ENCODE measurements at regions not wholly inside any gene's neighbourhood (a gene's known extent, or its start where the extent isn't known, plus 50 kb on each side); places are given as distances from the start of the nearest gene placed in this dataset.
"Not testable (repeated sequence)": the region's sequence is repeated elsewhere in the genome, so short reads cannot be mapped to it uniquely, and the experiment has no call there.

DNA sequence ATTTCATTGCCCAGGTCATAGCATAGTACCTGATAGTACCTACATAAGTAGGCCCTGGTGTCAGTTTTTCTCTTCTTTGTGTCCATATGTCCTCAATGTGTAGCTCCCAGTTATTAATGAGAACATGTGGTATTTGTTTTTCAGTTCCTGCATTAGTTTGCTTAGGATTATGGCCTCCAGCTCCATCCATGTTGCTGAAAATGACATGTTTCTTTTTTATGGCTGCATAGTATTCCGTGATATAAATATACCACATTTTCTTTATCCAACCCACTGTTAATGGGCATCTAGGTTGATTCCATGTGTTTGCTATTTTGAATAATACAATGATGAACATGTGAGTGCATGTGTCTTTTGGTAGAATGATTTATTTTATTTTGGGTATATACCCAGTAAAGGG is 641.6 kb downstream of the RFPL4B start:
- DNase-seq (ENCODE audit: low spot score): no peak

DNA sequence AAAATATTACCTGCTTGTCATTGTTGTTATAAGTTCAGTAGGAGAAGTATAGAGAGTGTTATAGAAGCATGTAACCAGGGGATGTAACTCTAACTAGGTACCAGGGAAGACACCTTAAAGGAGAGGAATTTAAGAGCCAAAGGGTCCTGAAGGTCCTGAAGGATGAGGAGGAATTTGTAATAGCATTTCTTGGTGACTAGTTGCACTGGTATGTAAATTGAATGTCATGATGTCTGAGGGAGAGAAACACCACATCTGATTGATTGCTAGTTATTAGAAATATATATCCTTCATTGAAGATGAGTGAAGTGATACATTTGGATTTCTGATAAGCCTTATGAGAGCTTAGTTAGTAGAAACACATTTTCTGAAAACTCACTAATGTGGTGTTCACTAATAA is 643.8 kb downstream of the RFPL4B start:
- no peak for DNase-seq (ENCODE audit: low spot score)

DNA sequence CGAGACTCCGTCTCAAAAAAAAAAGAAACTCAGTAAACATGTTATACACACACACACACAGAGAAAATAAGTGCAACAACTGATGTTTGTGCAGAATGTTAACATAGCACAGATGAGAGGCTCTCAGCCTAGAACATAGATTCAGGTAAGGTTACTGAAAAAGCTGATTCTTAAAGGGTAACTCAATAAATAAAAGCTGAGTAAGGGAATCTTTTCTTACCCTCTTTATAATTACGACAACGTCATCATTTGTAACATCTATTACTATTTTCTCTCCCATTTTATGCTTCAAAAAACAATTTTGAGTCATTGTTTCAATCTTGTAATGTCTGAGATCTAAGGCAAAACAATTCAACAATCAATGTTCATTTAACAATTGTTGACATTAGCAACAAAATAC is 644.8 kb downstream of the RFPL4B start:
- DNase-seq (ENCODE audit: low spot score): no peak

DNA sequence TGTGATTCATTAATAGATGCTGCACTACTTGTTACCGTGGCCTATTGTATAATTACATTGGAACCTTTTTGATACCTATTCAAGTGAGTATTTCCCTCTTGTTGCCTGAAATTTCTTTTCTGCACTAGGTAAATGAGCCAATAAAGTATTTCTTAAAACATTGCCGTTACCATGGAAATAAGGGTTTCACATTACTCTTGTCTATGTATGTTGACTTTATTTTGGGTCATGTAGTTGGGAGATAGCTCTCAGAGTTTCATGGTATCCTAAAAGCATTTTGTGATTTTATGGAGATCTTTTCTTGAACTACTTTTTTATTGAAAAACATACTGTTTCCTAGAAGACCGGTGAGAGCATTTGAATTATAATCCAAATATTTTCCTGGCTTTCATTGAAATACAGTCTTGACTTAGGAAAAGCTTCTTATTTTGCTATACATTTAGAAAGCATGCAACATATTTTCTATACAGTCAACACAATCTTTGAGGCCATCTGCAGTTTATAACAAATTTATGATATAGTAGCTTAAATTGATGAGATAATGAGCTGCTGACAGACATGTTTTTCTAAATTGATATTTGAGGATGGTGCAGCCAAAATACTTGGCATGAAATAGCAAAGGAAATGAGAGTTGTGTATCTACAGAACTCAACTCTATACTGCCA is 650.4 kb downstream of the RFPL4B start:
- DNase-seq (ENCODE audit: low spot score): no peak

DNA sequence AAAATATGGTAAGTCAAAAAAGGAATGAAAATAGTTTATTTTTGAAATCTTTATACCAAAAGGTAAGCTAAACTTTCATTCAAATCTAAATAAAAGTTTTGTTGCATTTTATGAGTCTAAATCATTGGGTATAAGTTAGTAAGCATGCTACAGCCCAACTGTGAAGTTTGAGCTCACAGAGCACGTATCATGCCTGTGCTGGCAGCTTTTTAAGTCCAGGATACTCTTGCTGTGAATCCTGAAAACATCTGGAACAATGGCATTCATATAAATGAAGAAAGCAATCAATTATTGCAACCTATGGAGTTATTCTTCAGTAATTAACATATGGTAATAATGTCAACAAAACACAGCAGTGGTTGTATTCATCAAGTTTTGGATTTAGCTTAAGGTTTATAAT is 656.9 kb downstream of the RFPL4B start:
- no peak for DNase-seq (ENCODE audit: low spot score)

DNA sequence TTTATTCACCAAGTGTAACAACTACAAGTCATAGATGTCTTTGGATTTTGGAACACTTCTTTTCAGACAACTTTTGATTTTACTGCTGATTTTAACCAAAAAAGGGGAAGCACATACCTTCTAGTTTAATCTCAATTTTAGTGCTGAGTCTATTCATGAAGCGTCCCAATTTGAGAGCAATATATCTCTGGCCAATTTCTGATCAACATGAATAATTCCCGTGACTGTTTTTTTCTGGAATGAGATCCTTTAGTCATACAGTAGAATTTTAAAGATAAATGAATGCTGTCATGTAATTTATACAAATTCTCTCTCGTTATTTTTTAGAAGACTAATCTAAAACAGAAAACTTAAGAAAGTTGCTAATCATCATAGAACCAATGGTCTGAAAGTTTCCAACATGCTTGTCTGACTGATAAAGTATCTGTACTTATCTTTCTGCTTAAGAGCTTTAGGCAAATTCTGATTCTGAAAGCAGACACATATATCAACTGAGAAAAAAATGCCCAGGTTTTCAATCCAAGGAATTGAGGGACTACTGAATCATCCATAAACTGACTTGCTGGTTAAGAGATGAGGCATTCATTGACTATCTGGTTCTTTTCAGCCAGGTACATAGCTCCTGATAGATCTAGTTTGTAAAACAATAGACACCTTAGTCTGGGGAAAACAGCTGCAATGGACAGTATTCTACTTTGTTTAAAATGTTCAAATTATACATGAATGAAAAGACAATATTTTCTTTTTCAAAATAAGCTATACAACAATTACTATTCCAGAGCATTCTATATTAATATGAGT is 657.5 kb downstream of the RFPL4B start:
- DNase-seq (ENCODE audit: low spot score): no peak

DNA sequence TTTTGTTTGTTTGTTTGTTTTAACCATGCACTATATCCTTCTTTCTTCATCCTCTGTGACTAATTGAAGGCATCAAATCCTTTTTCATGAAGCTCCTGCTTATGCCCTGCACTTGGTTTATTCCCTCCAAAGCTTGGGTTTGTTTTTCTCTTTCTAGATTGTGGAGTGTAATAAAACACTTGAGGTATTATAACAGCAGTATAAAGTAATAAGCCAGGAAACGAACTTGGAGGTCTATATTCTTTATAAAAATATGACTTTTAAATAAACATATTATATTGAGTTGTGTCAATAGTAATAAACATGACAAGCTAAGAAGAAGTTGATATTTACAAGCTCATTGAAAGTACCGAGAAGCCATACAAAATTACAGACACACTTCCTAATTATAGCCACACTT is 659.4 kb downstream of the RFPL4B start:
- DNase-seq (ENCODE audit: low spot score): no peak

DNA sequence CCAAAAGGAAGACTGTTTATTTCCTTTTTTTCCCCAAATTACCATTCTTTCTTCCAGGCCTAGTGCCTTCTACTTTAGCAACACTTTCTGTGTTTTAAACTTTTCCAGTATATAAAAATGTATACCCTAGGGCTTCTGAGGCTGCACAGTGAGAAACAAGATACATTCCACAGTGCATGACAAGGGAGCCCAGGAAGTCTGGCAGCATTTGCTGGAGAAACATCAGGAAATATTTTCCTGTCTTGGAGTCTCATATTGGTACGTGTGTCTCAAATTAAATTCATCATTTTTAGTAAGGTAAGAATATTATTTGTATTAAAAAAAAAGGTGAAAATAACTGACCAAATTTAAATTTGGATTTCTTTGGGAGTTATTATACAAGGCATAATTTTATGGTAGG is 662.6 kb downstream of the RFPL4B start:
- DNase-seq (ENCODE audit: low spot score): no peak

DNA sequence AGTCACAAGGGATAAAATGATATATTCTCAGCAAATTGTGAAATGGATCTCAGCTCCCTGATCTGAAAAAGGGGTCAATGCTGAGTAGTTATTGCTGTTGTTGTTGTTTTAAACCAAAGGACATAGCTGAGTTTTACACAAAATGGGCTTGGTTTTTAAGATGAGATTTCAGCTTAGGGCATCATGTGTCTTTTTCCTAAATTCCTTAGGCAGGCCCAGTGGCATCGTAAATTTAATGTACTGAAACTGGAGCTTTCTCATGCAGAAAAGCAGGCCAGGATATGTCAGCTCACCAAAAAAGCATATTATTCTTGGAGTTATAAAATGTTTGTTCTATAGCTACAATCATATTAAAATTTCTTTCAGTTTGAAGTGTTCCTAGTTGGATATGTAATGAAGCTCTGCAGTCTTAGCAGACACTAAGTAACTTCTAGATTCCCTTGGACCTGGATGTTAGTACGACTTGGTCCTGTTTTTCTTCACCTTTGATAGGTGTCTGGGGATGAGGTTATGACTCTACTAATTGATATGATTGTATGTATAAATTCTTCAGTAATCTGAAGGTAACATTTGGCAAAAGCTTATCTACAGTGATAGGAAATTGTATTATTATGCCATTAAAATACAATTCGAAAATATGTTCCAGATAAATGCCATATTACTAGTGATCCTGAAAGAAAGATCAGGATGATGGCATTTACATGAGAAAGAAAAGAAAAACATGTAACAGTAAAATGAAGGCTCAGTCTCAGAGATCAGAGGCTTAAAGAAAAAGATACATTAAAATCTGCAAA is 663.3 kb downstream of the RFPL4B start:
- no peak for DNase-seq (ENCODE audit: low spot score)

DNA sequence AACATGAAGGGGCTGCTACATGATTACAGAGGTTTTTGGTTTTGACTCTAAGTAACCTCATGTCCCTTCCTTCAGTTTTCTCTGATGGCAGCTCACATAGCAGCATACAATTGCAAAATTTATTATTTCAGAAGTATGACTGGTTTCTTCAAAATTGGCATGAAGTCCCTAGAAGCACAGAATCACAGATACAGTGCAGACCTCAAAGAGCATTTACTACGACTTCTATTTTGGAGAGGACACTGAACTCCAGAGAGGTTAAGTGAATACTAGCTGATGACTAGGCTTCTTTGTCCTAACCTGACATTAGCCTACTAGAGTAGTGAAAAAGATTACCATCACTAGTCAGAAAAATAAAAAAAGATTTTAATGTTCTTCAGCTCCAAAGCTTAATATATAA is 664.3 kb downstream of the RFPL4B start:
- no peak for DNase-seq (ENCODE audit: low spot score)

DNA sequence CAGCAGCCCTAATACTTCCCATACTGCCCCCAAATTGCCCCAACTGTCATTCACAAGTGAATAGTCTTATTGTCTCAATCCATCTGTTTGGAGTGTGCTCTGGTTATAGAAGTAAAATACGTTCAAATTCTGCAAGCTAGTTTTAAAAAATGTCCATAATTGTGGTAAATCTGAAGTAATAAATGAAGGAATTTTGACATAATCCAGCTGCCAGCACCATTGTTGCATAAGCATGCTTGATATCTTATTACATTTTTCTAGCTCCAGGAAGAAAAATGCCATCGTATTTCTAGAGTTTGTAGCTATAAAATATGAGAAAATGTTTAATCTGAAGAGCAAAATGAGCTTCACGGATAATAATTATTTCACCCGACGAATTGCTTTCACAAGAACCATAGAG is 664.7 kb downstream of the RFPL4B start:
- DNase-seq (ENCODE audit: low spot score): no peak

DNA sequence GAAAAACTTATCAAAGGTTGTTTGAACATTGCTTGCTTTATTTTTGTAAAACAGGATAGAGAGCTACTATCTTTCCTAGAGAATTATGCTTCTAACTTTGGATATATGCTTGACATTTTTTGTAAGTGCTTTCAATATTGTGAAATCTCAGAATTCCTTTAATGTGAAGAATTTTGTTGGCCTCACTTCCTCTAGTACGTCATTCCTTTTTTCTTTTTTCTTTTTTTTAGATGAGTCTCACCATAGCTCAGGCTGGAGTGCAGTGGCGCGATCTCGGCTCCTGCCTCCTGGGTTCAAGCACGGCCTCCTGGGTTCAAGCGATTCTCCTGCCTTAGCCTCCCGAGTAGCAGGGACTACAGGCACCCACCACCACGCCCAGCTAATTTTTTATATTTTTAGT is 668.1 kb downstream of the RFPL4B start:
- peak; percentile 24 for DNase-seq (ENCODE audit: low spot score)

DNA sequence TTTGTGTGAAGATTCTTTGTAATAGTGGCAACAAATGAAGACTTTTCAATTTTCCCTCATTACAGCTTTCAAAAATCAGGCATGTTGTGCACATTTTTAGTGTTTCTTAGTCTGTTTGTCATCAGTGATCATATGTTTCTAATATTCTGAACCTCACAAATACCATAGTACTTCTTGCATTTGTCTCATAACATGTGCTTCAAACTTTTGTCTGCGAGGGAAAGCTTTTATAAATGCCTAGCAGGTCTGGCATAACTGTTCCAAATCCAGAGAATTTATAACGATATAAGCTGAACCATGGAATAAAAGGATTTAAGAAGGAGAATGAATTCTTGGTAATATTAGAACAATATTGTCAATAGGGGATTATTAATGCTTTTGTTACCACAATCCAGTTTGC is 670.2 kb downstream of the RFPL4B start:
- DNase-seq (ENCODE audit: low spot score): no peak

DNA sequence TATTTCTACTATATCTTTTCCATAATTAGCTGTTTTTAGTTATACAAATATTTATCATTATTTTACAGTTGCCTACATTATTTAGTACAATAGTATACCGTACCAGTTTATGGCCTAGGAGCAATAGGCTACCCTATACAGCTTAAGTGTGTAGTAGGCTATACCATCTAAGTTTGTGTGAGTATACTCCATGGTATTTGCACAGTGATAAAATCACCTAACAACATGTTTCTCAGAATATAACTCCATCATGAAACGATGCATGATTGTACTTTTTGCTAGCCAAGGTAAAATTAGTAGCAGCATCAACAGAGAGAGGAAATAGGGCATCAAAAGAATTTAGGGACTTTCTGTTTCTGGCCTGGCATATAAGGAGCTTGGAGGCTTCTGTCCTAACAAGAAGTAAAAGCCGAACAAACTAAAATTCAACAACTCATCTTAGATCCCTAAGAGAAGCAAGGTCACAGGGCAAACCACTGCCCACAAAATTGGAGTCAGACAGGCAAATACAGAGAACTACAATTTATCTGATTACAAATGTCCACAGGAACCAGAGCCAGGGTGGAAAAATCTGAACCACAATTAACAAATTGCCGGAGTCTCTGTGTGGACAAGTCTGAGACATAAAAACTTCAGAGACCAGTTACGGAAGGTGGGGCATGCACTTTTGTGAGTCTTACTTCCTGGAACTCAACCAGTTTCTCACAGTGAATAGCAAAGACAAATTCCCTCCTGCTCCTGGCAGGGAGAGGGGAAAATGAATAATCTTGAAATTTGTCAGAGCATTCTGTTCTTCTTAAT is 671.4 kb downstream of the RFPL4B start:
- DNase-seq (ENCODE audit: low spot score): peak; percentile 4

DNA sequence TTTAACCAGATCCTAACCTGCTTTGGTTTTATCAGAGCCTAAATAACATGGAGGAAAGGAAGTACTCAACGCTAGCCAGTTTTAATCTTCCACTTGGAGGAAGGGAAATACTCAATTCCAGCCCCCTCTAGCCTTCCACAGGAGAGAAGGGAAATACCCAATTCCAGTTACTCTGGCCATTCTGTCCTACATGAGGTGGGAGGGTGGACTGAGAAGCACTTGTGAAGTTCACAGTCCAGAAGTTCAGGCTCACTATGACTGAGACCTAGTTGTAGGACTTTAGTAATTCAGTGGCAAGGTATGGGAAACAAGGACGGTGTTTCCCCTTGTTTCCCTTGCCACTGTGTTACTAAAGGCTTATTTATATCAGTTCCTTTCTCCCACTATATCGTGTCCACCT is 672.0 kb downstream of the RFPL4B start:
- no peak for DNase-seq (ENCODE audit: low spot score)

DNA sequence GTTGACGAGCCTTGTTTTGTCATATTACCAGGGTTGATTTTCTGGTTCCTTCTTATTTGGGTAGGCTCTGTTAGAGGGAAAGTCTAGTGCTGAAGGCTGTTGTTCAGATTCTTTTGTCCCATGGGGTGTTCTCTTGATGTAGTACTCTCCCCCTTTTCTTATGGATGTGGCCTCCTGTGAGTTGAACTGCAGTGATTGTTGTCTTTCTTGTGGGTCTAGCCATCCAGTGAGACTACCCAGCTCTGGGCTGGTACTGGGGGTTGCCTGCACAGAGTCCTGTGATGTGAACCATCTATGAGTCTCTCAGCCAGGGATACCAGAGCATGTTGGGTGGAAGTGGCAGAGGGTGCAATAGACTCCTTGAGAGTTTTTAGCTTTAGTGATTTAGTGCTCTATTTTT is 680.6 kb downstream of the RFPL4B start:
- no peak for DNase-seq (ENCODE audit: low spot score)

DNA sequence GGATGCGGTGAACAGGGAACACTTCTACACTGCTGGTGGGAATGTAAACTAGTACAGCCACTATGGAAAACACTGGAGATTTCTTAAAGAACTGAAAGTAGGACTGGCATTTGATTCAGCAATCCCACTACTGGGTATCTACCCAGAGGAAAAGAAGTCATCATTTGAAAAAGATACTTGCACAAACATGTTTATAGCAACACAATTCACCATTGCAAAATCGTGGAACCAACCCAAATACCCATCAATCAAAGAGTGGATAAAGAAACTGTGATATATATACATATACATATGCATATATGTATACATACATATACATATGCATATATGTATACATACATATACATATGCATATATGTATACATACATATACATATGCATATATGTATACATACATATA is 682.0 kb downstream of the RFPL4B start:
- not testable (repeated sequence) for DNase-seq (ENCODE audit: low spot score)

DNA sequence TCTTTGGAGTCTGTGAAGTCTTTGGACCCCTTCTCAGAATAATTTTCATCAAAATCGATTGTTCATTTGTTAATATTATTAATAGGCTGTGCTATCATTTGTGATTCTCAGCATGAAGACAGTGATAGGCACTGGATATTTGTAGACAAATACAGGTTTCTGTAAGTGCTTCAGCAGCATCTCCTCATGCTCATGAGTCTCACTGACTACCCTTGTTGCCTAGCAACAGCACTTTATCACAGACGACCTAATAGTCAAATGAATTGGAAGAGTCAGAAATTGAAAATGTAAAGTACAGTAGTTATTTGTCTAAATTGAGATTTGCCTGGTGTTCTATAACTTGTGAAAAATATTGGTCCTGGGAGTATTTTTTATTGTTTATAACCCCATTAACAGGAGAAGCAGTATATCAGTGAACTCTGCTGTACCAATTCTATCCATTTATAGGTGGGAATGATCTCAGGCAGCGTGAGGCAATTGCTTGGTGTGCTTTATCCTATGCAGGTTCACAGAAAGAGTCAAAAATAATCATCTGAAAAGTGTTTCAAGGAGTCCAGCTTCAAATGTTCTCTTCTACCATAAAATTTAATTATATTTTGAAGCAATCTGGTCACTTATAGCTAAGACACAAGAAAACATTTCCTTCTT is 684.6 kb downstream of the RFPL4B start:
- no peak for DNase-seq (ENCODE audit: low spot score)

DNA sequence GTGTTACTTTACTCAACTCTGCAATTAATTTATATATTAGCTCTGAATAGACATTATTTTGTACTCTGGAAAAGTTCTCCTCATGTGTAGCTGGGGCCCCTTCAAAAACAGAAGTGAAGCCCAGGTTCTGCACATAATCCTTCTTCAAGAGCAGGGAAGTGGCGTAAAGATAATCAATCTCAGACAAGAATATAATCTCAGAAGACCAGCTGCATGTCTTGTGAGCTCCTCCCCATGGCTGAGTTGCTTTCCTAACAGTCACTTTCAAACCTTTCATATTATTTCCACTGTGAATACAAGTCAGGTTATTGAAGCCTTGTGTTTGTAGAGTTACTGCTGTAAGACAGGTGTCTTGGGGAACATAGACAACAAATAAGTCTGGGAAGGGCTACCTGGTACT is 691.9 kb downstream of the RFPL4B start:
- DNase-seq (ENCODE audit: low spot score): no peak

DNA sequence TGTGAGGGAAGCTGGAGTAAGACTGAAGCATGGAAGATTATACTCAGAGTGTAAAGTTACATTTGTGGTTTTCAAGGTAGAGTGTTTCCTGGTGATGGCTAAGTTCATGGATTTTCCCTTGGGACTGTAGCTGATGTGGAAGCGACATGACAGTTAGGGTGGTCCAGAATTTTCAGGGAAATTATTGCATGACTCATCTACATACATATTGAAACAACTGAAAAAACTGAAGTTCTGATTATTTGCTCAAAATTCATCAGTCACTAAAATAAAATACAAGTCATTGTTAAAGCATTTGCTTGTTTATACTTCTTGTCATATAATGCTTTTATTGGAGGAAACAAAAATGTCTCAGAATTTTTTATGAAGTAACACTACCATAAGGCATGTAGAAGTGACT is 700.0 kb downstream of the RFPL4B start:
- no peak for DNase-seq (ENCODE audit: low spot score)

DNA sequence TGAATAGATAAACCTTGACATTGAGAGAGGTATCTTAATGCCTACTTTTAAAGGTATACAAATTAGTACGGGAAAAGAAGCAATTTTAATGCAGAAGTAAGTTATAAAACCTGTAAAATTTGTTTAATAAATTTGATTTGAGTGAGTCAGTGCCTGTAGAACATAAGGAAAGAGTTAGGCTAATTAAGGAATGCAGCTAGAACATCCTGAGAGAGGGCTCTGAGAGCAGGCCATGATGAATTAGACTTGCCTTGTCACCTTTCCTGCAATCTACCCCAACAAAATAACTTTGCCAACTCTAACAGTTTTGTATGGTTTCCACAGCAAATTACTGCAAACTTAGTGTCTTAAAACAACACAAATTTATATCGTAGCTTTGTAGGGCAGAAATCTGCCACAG is 700.8 kb downstream of the RFPL4B start:
- no peak for DNase-seq (ENCODE audit: low spot score)

DNA sequence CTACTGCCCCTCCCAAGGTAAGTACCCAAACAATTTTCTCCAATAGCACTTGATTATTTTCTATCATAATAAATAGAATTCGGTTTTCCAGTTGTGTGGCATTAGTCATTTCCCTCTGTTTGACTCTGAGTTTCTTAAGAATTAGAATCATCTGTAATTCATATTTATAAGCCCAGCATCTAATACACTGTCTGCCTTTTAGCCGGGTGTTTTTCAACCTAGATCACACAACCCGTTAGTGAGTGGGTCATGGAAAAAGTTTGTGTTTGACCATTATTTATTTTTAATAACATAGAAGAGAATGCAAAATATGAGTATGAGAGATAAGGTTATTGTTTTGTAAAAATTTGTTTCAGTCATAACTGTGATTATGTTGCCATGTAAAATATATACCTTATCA is 701.6 kb downstream of the RFPL4B start:
- no peak for DNase-seq (ENCODE audit: low spot score)

All from hepatic stellate cell (primary cell).